ENCODE measurements at regions not wholly inside any gene's neighbourhood (a gene's known extent, or its start where the extent isn't known, plus 50 kb on each side); places are given as distances from the start of the nearest gene placed in this dataset.

DNA sequence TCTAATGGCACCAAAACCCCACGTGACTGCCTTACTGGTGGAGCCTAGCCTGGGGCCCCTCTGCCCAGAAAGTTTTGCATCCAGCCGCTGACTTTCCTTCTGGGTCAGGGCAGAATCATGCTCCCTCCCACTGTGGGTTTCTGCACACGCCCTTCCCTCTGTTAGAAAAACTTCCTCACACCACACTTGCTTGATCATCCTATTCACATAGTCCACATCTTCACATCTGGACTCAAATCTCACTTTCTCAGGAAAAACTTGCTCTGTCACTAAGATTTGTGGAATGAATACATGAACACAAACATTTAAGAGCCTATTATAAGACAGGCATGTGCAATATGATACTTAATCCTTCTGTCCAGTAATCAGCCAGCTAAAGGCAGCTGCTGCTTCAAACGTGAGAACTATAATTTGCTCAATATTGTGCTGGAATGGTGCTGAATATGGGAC, 274.7 kb downstream of the RND3 start:
- intact Hi-C loops (cut with DNase I), result no loop called here
- WGBS, 2 donors, result 50 to 58% methylated on average over 4 of the region's 4 CpGs
- H3K9me3 ChIP-seq, result no peaks in the 10 kb centered on the region
- peaks cover 0 to 9% (median 0%) of the 10 kb centered on the region in 3 donors for H3K4me1 ChIP-seq
- TF ChIP-seq POLR2A (IDR thresholded peaks at IDR 0.05), result no peak
- TF ChIP-seq, protein P1, sequence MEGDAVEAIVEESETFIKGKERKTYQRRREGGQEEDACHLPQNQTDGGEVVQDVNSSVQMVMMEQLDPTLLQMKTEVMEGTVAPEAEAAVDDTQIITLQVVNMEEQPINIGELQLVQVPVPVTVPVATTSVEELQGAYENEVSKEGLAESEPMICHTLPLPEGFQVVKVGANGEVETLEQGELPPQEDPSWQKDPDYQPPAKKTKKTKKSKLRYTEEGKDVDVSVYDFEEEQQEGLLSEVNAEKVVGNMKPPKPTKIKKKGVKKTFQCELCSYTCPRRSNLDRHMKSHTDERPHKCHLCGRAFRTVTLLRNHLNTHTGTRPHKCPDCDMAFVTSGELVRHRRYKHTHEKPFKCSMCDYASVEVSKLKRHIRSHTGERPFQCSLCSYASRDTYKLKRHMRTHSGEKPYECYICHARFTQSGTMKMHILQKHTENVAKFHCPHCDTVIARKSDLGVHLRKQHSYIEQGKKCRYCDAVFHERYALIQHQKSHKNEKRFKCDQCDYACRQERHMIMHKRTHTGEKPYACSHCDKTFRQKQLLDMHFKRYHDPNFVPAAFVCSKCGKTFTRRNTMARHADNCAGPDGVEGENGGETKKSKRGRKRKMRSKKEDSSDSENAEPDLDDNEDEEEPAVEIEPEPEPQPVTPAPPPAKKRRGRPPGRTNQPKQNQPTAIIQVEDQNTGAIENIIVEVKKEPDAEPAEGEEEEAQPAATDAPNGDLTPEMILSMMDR (IDR thresholded peaks at IDR 0.05), result no peak
- no peaks in the 10 kb centered on the region for H3K27me3 ChIP-seq
- no peak for DNase-seq
- H3K36me3 ChIP-seq, result no peaks in the 10 kb centered on the region
- H3K4me3 ChIP-seq, result no peak overlapping the region
- no peak overlapping the region for H3K27ac ChIP-seq

DNA sequence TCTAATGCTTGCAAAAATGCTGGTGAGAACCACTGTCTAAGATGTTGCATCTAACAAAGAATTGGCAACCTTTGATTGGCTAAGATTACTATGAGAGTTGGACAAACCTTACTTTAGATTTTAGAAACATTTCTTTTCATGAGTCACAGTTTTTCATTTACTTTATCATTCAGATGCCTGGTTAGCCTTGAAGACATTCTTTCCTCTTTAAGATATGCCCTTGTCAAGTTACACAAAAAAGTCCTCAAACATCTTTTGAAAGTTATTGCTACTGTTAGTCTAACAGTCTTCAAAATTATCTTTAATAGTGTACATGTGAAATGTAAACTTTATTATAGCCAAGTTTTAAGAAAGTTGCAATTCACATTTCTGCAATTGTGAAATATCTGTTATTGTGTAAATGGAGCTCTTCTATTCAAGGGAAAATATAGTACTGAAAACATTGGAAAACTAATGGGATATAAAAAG, 276.3 kb downstream of the RND3 start:
- H3K4me3 ChIP-seq, result no peak overlapping the region
- H3K36me3 ChIP-seq, result no peaks in the 10 kb centered on the region
- no peak overlapping the region for H3K27ac ChIP-seq
- H3K4me1 ChIP-seq, result peaks cover 0 to 9% (median 0%) of the 10 kb centered on the region in 3 donors
- H3K9me3 ChIP-seq, result no peaks in the 10 kb centered on the region
- TF ChIP-seq, protein P1 (IDR thresholded peaks at IDR 0.05), result no peak
- no peak for TF ChIP-seq POLR2A (IDR thresholded peaks at IDR 0.05)
- DNase-seq, result no peak
- no peaks in the 10 kb centered on the region for H3K27me3 ChIP-seq
- intact Hi-C loops (cut with DNase I), result no loop called here

DNA sequence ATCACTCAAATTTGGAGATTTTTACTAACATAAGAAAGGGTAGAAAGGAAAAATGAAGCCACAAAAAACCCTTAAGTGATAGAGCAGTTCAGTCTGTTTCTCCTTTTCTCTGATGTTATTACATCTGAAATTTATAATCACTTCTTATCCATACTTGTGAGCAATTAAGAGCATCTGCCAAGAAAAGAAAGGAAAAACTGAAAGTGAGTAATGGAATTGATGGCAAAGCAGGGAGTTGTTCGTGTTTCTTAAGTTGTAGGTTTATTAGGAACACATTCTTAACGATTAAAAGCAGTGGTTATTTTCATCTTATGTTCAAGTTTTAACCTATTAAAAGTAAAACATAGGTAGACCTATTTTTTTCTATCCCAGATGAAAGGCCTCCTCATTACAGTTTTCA, 277.7 kb downstream of the RND3 start:
- H3K27me3 ChIP-seq, result no peaks in the 10 kb centered on the region
- 34 to 39% methylated on average over 2 of the region's 2 CpGs for WGBS, 2 donors
- H3K36me3 ChIP-seq, result no peaks in the 10 kb centered on the region
- intact Hi-C loops (cut with DNase I), result no loop called here
- no peak overlapping the region for H3K27ac ChIP-seq
- H3K4me3 ChIP-seq, result no peak overlapping the region
- TF ChIP-seq, protein P1 (IDR thresholded peaks at IDR 0.05), result no peak
- no peak for TF ChIP-seq POLR2A (IDR thresholded peaks at IDR 0.05)
- H3K9me3 ChIP-seq, result no peaks in the 10 kb centered on the region
- peaks cover 0 to 9% (median 0%) of the 10 kb centered on the region in 3 donors for H3K4me1 ChIP-seq
- no peak for DNase-seq

DNA sequence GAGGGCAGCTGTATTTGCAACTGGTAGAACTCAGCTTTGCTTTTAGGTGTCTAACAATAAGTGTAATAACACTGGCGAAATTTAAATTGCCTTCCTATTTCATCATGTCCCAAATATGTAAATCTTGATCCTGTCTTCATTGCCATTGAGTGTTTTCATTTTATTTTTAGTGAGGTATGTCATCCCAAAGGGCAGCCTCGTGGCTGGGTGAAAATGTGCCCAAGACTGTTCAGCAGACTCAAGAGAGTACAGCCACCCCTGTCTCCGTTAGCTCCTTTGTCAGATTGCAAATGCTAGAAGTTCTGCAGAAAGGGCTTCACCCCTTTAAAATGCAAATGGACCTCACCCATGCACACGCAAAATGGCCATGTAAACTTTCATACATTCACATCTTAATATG, 278.8 kb downstream of the RND3 start:
- 64 to 83% methylated on average over 3 to 4 of the region's 4 CpGs for WGBS, 2 donors
- intact Hi-C loops (cut with DNase I), result no loop called here
- peaks cover 0 to 9% (median 0%) of the 10 kb centered on the region in 3 donors for H3K4me1 ChIP-seq
- DNase-seq, result no peak
- H3K4me3 ChIP-seq, result no peak overlapping the region
- no peaks in the 10 kb centered on the region for H3K36me3 ChIP-seq
- TF ChIP-seq, protein P1 (IDR thresholded peaks at IDR 0.05), result no peak
- TF ChIP-seq POLR2A (IDR thresholded peaks at IDR 0.05), result no peak
- H3K27ac ChIP-seq, result no peak overlapping the region
- H3K9me3 ChIP-seq, result no peaks in the 10 kb centered on the region
- no peaks in the 10 kb centered on the region for H3K27me3 ChIP-seq

DNA sequence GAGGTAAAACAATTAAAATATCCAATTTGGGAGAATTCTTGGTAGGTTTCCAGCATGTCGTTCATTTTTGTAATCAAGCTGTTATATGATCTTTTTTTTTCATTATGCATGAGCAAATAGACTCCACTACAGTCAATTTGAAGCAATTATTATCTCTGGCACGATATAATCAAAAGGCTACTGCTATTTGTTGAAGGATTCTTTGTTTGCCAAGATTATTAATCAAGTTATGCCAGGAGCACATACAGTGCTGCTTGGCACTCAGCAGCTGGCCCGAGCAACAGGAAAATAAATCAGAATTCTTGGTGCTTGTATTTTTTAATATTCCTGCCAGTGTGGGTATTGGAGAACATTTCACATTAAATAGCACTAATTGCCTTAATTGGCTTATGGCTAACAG, 279.5 kb downstream of the RND3 start:
- peaks cover 0 to 9% (median 0%) of the 10 kb centered on the region in 3 donors for H3K4me1 ChIP-seq
- WGBS, 2 donors, result 21 to 26% methylated on average over 3 of the region's 3 CpGs
- H3K36me3 ChIP-seq, result no peaks in the 10 kb centered on the region
- H3K9me3 ChIP-seq, result no peaks in the 10 kb centered on the region
- H3K4me3 ChIP-seq, result no peak overlapping the region
- no peak overlapping the region for H3K27ac ChIP-seq
- intact Hi-C loops (cut with DNase I), result no loop called here
- no peaks in the 10 kb centered on the region for H3K27me3 ChIP-seq
- no peak for DNase-seq
- no peak for TF ChIP-seq POLR2A (IDR thresholded peaks at IDR 0.05)
- TF ChIP-seq, protein P1 (IDR thresholded peaks at IDR 0.05), result no peak

Data from esophagus squamous epithelium (tissue), 5 donors.